ENCODE measurements at regions not wholly inside any gene's neighbourhood (a gene's known extent, or its start where the extent isn't known, plus 50 kb on each side); places are given as distances from the start of the nearest gene placed in this dataset.

- Mint-ChIP-seq H3K4me1 (no peaks in the 10 kb centered on the region), H3K9me3 (peaks cover 2% of the 10 kb centered on the region), H3K4me3 (no peak overlapping the region), H3K27me3 (peaks cover 3% of the 10 kb centered on the region), H3K36me3 (ENCODE audit: low read depth) (no peaks in the 10 kb centered on the region), H3K27ac (no peak overlapping the region)
- ChIA-PET POLR2A (no interaction called here), CTCF (no interaction called here)
- no peak for DNase-seq
These were observed 256.2 kb downstream of the ZNF621 start for GRCh38 chr3:40780925-40781406.

DNA sequence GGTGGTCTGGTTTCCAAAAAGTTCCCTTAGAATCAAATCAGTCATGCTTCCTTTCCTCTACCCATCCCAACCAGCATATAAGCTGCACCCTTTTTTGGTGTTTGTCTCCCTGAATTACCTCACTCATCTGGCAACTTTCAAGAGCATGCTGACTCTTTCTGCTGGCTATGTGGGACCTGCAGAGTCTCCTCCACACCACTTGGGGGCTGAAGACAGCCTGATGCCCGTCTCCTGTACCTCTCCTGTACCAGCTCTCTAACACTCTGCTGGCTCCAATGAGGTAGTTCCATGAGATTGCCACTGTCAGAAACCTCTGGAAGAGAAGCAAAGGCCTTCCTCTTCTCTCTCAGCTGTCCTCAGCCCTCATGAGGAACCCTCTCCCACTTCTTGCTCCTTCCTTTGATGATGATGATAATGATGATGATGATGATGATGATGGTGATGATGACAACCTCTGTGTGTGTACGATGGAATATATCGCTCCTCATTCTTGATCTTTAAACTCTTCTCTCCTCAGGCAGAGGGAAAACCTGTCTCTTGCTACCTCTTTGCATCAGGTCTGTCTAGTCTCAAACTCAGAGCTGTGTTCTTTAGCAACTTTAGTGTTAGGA is 257.5 kb downstream of the ZNF621 start:
- CTCF ChIA-PET: interaction anchor here (0.5 kb wide), 1 partner anchor 109 kb away, joined by 3 read pairs; no protein-coding TSS in a partner anchor
- no peak overlapping the region for H3K27ac Mint-ChIP-seq
- POLR2A ChIA-PET: no interaction called here
- H3K36me3 Mint-ChIP-seq (ENCODE audit: low read depth): no peaks in the 10 kb centered on the region
- H3K4me1 Mint-ChIP-seq: no peaks in the 10 kb centered on the region
- H3K9me3 Mint-ChIP-seq: peaks cover 2% of the 10 kb centered on the region
- H3K4me3 Mint-ChIP-seq: no peak overlapping the region
- DNase-seq: no peak
- H3K27me3 Mint-ChIP-seq: peaks cover 2% of the 10 kb centered on the region

- Mint-ChIP-seq H3K27me3 (peaks cover 7% of the 10 kb centered on the region), H3K36me3 (ENCODE audit: low read depth) (no peaks in the 10 kb centered on the region), H3K4me3 (no peak overlapping the region), H3K27ac (no peak overlapping the region), H3K4me1 (no peaks in the 10 kb centered on the region), H3K9me3 (peaks cover 2% of the 10 kb centered on the region)
- DNase-seq: no peak
- POLR2A ChIA-PET: no interaction called here
- CTCF ChIA-PET: no interaction called here
These were observed 266.0 kb downstream of the ZNF621 start for GRCh38 chr3:40790746-40791145.

DNA sequence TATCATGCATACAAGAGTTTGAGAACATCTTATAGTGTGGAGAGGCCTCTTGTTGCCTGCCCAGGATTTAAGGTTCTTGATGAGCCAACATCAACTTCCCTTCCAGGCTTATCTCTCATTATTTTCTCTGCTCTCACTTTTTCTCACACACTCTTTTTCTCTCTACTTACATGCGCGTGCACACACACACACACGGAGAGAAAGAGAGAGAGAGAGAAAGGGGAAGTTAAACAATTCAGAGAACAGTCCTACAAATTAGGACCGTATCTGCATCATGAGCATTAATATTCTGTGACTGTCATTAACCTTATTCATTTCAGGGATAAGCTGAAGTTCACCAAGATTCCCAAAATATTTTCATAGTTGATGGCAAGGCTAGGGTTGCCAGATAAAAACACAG is 269.0 kb downstream of the ZNF621 start:
- Mint-ChIP-seq H3K36me3 (ENCODE audit: low read depth) (no peaks in the 10 kb centered on the region), H3K9me3 (no peaks in the 10 kb centered on the region), H3K27ac (no peak overlapping the region), H3K4me3 (no peak overlapping the region), H3K4me1 (no peaks in the 10 kb centered on the region), H3K27me3 (peaks cover 8% of the 10 kb centered on the region)
- ChIA-PET CTCF (no interaction called here), POLR2A (no interaction called here)
- no peak for DNase-seq

- Mint-ChIP-seq H3K27ac (no peak overlapping the region), H3K36me3 (ENCODE audit: low read depth) (no peaks in the 10 kb centered on the region), H3K4me1 (no peaks in the 10 kb centered on the region), H3K9me3 (no peaks in the 10 kb centered on the region), H3K4me3 (no peak overlapping the region), H3K27me3 (peaks cover 9% of the 10 kb centered on the region)
- DNase-seq: no peak
- ChIA-PET POLR2A (no interaction called here), CTCF (no interaction called here)
These were observed 275.6 kb downstream of the ZNF621 start for GRCh38 chr3:40800343-40800742.

DNA sequence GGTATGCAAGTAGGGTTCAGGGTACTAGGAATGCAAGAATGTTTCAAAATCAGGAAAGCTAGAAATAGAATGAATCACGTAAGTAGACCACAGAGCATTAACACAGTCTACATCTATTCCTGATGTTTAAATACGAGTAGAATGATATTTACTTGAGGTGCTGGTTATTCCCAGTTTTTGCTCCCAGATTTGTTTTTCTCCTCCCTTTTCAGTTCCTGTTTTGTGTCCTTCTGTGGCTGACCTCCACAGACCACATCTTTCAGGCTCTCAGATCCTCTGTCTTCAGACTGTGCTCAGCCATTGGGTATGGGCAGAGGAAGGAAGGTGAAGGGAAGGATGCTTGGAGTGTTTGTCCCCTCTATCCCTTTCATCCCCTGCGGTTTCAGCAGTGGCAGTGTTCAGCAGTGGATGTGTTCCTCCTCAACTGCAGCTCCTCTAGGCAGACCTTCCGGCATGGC is 276.6 kb downstream of the ZNF621 start:
- no peaks in the 10 kb centered on the region for H3K36me3 Mint-ChIP-seq (ENCODE audit: low read depth)
- DNase-seq: no peak
- no peak overlapping the region for H3K4me3 Mint-ChIP-seq
- no peaks in the 10 kb centered on the region for H3K9me3 Mint-ChIP-seq
- CTCF ChIA-PET: no interaction called here
- H3K4me1 Mint-ChIP-seq: no peaks in the 10 kb centered on the region
- POLR2A ChIA-PET: no interaction called here
- H3K27me3 Mint-ChIP-seq: peaks cover 9% of the 10 kb centered on the region
- no peak overlapping the region for H3K27ac Mint-ChIP-seq

DNA sequence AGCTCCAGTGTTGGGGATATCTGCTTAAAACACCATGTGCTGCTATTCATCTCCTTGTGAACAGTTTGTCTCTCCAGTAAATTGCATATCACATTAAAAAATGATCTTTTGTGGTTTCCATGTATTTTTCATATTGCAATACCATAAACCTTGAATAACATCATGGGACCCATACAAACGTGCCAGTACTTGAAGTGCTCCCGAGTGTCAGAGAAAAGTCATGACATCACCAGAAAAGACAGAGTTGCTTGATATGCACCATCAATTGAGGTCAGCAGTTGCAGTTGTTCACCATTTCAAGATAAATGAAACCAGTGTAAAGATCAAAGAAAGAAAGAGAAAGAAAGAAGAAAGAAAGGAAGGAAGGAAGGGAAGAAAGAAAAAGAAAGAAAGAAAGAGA is 278.6 kb downstream of the ZNF621 start:
- Mint-ChIP-seq H3K36me3 (ENCODE audit: low read depth) (no peaks in the 10 kb centered on the region), H3K27ac (no peak overlapping the region), H3K9me3 (no peaks in the 10 kb centered on the region), H3K4me1 (no peaks in the 10 kb centered on the region), H3K4me3 (no peak overlapping the region), H3K27me3 (peaks cover 16% of the 10 kb centered on the region)
- no peak for DNase-seq
- ChIA-PET POLR2A (no interaction called here), CTCF (no interaction called here)

- no peak for DNase-seq
- Mint-ChIP-seq H3K9me3 (no peaks in the 10 kb centered on the region), H3K4me1 (no peaks in the 10 kb centered on the region), H3K36me3 (ENCODE audit: low read depth) (no peaks in the 10 kb centered on the region), H3K27me3 (peaks cover 18% of the 10 kb centered on the region), H3K27ac (no peak overlapping the region), H3K4me3 (no peak overlapping the region)
- POLR2A ChIA-PET: no interaction called here
- CTCF ChIA-PET: no interaction called here
These were observed 280.7 kb downstream of the ZNF621 start for GRCh38 chr3:40805456-40805855.

DNA sequence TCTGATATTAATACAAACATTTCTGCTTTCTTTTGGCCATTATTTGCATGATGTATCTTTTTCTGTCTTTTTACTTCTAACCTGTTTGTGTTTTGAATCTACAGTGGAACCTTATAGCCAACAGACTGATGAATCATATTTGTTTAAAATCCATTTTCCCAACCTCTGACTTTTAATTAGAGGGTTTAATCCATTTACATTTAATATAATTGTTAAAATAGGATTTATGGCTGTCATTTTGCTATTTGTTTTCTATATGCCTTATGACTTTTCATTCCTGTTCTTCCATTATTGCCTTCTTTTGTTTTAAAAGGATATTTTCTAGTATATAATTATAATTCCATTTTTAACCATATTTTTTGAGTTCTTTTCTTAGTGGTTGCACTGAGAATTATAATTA is 286.1 kb downstream of the ZNF621 start:
- no peak for DNase-seq
- H3K4me3 Mint-ChIP-seq: no peak overlapping the region
- CTCF ChIA-PET: no interaction called here
- peaks cover 18% of the 10 kb centered on the region for H3K27me3 Mint-ChIP-seq
- H3K36me3 Mint-ChIP-seq (ENCODE audit: low read depth): no peaks in the 10 kb centered on the region
- peaks cover 5% of the 10 kb centered on the region for H3K9me3 Mint-ChIP-seq
- no peaks in the 10 kb centered on the region for H3K4me1 Mint-ChIP-seq
- no peak overlapping the region for H3K27ac Mint-ChIP-seq
- POLR2A ChIA-PET: no interaction called here

DNA sequence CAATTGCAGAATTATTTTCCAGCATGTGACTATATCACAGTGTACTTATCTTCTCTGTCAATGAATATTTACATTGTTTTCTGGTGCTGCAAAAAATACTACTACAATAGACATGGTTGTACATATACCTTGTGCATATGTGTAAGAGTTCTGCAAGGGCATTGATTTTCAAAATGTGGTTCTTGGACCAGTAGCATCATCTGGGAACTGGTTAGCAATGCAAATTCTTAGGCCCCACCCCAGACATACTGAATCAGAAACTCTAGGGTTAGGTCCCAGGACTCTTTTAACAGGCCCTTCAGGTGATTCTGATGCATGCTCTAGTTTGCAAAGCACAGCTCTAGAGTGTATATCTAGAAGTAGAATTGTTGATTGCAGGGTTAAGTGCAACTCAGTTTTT is 292.3 kb downstream of the ZNF621 start:
- POLR2A ChIA-PET: no interaction called here
- Mint-ChIP-seq H3K36me3 (ENCODE audit: low read depth) (no peaks in the 10 kb centered on the region), H3K27ac (no peak overlapping the region), H3K4me3 (no peak overlapping the region), H3K9me3 (peaks cover 5% of the 10 kb centered on the region), H3K27me3 (peaks cover 6% of the 10 kb centered on the region), H3K4me1 (no peaks in the 10 kb centered on the region)
- no peak for DNase-seq
- CTCF ChIA-PET: no interaction called here

DNA sequence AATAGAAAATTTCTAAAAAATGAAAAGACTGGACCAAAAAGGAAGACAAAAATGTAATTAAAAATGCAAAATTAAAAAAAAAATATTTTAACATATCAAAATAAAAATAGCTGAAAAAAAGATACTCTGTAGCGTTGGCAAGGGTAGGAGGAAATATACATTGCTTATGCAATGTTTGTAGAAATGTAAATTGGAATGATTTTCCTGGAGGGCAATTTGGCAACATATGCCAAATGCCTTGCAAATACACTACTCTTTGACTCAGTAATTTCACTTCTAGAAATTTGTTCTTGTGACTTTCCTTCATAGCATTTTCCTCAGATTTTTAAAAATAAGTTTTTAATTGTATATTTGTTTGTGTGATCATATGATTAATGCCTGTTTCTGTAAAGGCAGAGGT is 296.6 kb downstream of the ZNF621 start:
- ChIA-PET CTCF (no interaction called here), POLR2A (no interaction called here)
- no peaks in the 10 kb centered on the region for H3K36me3 Mint-ChIP-seq (ENCODE audit: low read depth)
- H3K27ac Mint-ChIP-seq: no peak overlapping the region
- peaks cover 4% of the 10 kb centered on the region for H3K27me3 Mint-ChIP-seq
- H3K4me3 Mint-ChIP-seq: no peak overlapping the region
- no peak for DNase-seq
- H3K4me1 Mint-ChIP-seq: no peaks in the 10 kb centered on the region
- no peaks in the 10 kb centered on the region for H3K9me3 Mint-ChIP-seq

DNA sequence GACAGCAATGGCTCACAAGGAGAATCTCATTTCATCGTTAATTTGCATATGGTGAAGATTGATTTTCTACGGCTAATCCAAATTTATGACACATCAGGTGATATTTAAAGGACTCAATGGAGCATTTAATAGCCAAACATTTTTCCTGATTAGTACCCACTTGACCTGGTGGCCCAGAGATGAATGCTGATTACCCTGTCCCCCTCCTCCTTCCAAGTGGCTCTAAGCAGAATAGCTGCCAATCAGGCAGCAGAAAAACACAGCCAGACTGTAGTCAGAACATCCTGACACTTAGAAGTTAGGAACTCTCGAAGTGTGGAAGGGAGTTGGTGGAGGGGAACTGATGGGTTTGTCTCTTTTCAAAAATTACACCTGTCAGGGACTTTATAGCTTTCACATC is 302.5 kb downstream of the ZNF621 start:
- Mint-ChIP-seq H3K27ac (no peak overlapping the region), H3K4me3 (no peak overlapping the region), H3K4me1 (no peaks in the 10 kb centered on the region), H3K36me3 (ENCODE audit: low read depth) (no peaks in the 10 kb centered on the region), H3K27me3 (peaks cover 6% of the 10 kb centered on the region), H3K9me3 (no peaks in the 10 kb centered on the region)
- DNase-seq: no peak
- POLR2A ChIA-PET: no interaction called here
- CTCF ChIA-PET: no interaction called here

DNA sequence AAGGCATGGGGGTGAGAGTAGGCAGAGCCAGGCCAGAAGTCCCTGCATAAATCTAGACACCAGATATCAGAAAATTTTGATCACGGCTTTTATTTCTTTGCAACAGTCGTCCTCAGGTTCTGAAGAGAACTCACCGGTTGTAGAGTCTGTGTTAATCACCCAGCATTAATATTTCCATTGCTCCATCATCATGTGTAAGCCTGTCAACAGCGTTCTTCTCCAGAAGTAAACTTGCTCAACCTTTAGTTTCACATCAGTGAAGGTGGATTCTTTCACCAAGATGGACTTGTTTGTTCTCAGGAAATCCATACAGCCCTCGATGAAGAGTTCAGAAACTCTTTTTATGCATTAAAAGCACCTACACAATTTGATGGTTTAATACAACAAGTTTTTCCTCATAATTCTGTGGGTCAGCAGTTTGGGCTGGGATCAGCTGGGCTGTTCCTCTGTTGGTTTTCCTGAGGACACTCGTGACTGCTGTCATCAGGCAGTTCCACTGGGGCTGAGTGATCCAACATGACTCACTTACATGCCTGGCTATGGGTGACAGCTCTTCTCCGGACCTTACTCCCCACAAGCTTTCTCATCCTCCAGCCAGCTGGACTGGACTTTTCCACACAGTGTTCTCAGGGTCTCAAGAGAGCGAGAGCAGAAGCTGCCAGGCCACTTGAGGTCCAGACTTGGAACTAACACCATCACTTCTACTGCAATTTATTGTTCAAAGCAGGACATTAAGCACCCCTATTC is 303.4 kb downstream of the ZNF621 start:
- Mint-ChIP-seq H3K4me3 (no peak overlapping the region), H3K9me3 (no peaks in the 10 kb centered on the region), H3K27me3 (peaks cover 12% of the 10 kb centered on the region), H3K4me1 (no peaks in the 10 kb centered on the region), H3K36me3 (ENCODE audit: low read depth) (no peaks in the 10 kb centered on the region), H3K27ac (no peak overlapping the region)
- CTCF ChIA-PET: no interaction called here
- POLR2A ChIA-PET: no interaction called here
- DNase-seq: no peak
